NOMO-1 (cell line): ENCODE measurements at regions not wholly inside any gene's neighbourhood (a gene's known extent, or its start where the extent isn't known, plus 50 kb on each side); places are given as distances from the start of the nearest gene placed in this dataset.
"Not testable (repeated sequence)": the region's sequence is repeated elsewhere in the genome, so short reads cannot be mapped to it uniquely, and the experiment has no call there.

Experiments
- DNase-seq, 2 experiments: peaks; one replicate each; lab custom pipeline; 2025; ENCODE audit not compliant: unreplicated experiment in 2 of 2; lab: John Stamatoyannopoulos, UW

DNA sequence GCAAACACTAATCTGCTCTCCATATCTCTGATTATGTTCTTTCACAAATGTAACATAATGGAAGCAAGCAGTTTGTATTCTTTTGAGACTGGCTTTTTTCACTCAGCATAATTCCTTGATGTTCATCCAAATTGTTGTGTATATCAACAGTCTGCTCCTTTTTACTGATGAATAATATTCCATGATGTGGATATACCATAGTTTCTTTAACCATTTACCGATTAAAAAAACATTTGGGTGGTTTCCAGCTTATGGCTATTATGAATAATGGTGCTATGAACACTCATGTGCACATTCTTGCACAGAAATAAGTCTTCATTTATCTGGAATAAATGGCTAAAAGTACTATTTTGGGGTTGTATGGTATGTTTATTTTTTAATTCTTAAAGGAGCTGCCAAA is 708.9 kb downstream of the RFPL4B start:
- no peak for DNase-seq

DNA sequence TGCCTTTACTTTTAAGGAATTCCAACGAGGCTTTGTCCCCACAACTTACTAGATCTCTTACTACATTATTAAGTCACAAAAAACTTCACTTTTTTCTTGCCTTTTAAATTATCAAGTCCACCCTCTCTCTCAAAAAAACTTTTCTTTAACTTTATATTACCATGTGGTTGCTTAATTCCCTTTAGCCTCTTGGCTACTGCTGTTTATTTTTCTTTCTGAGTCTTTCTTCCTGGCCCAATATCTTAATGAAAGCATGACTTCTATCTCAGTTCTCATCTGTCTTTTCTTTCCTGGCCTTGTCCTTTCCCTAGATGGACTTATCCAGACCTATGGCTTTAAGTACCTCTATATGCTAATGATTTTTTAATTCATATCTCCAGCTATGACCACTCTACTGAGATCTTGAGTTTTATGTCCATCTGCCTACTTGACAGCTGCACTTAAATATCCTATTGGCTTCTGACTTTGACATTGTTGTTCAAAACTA is 710.5 kb downstream of the RFPL4B start:
- no peak for DNase-seq

DNA sequence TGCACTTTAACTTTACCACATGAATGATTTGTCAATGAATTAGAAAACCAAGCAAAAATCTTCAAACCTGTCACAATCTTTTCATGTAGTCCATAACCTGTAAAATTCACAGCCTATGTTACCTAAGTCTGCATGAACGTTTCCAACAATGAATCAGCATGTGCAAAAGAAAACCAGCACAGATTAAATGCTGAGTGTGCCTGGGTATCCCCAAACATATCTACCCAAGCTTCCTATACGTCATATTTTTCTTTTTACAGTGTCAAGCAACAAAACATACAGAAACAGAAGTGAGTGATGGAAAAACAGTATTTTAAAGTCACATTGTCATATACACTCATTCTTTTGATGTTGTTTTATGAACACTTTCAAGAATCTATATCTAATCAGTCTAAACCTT is 713.5 kb downstream of the RFPL4B start:
- no peak for DNase-seq

GRCh38 chr6:113065611-113066010 is 718.5 kb downstream of the RFPL4B start:
- DNase-seq: no peak

DNA sequence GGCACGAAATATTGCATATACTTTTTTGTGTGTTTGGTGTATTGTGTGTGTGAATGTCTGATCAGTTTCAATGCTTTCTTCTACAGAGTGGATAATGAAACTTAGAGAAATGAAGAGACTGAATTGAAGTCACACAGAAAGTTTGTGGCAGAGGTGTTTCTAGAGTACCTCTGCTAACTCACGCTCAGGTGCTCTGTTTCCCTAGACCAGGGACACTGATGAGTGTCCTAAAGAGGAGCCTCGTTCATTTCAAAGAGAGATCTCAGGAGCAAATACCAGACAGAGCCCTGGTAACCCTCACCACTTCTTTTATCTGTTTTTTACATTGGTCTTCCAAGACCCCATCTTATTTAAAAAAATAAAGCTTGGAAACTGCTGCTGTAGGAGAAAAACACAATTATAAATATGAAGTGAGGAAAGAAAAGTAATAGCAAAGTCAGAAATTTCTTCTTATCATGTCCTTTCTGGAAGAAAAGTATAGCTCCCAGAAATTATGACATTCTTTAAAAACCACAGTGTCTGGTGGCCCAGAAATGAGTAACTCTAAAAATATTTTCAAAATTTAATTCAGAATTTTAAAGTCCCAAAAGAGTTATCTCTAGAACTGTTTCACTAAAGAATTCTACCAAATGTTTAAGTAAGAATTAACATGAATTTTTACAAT is 720.6 kb downstream of the RFPL4B start:
- no peak for DNase-seq

DNA sequence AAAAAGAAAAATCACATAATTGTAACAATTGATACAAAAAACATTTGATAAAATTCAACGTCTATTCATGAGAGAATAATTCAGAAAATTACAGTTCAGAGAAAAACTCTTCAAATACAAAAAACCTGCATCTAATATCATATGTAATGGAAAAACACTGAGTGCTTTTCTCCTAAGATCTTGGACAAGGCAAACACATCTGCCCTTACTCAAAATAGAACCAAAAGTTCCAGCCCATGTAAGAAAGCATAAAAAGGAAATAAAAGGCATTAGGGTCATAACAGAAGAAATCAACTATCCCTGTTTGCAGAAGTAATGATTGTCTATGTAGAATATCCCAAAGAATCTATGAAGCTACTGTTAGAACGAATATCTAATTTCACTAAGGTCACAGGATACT is 721.4 kb downstream of the RFPL4B start:
- no peak for DNase-seq

DNA sequence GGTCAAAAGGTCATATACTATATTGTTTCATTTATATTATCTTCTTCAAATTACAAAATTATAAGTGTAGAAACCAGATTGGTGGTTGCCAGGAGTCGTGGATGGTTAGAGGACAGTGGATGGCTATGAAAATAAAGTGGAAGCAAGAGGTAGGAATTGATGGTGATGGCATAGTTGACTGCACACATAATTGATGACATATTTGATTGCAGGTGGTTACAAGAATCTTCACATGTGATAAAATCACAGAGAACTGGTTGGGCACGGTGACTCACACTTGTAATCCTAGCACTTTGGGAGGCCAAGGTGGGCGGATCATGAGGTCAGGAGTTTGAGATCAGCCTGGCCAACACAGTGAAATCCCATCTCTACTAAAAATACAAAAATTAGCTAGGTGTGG is 723.6 kb downstream of the RFPL4B start:
- not testable (repeated sequence) for DNase-seq

DNA sequence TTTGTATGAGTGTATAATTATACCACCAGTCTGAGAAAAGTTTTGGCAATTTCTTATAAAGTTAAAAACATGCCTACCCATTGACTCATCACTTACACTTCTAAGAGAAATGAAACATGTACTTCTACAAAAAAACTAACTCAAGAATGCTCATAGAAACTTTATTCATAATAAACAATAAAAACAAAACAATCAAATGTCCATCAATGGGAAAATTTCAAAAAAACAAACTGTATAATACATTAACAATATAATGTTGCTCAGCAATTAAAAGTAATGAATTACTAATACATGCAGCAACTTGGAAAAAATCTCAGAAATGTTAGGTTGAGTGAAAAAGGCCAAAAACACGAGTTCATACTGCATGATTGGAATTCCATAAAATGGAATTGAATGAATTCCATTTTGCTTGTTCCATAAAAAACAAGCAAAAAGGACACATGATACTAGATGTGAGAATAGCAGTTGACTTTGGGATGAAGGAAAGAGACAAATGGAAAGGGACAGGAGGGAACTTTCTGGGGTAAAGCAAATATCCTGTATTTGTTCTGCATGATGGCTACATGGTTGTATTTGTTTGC is 726.6 kb downstream of the RFPL4B start:
- DNase-seq: no peak

DNA sequence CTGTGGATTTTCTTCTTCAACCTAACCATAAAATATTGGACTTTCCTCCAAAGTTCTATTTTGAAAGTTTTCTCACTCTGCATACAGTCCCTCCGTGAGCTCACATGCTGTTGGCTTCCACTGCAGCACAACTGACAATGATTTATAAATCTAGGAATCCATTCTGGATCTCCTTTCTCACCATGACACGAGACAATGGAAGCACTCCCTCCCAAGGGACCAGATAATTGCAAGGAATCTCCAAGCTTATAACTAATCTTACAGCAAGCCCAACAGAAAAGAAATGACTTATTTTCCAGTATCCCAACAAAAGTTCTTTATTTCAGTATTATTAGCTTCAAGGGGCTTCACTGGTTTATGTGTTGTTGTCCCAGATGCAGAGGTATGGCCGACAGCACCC is 729.0 kb downstream of the RFPL4B start:
- DNase-seq: no peak

- DNase-seq: no peak
These were observed 729.7 kb downstream of the RFPL4B start for GRCh38 chr6:113076816-113077215.

GRCh38 chr6:113077794-113078193 is 730.7 kb downstream of the RFPL4B start:
- no peak for DNase-seq

- no peak for DNase-seq
These were observed 731.7 kb downstream of the RFPL4B start for GRCh38 chr6:113078791-113079190.

- no peak for DNase-seq
These were observed 735.6 kb downstream of the RFPL4B start for GRCh38 chr6:113082745-113083144.

DNA sequence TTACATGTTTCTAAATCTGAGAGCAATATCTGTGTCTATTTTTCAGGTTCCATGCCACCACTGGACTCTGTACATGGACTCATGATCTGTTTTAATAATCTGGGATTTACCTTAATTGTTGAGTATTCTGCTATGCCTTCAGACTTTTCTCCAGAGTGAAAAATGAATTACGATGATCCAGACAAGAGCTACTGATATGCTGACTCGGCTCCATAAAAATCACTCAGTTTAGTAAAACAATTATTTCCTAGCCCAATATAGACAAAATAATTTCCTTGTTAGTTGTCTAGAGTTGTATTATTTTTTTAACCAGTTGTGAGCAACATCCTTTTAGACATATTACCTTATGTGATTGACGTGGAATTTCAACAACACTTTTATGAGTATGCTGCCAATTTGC is 736.8 kb downstream of the RFPL4B start:
- no peak for DNase-seq

GRCh38 chr6:113089056-113089455 is 741.9 kb downstream of the RFPL4B start:
- no peak for DNase-seq

DNA sequence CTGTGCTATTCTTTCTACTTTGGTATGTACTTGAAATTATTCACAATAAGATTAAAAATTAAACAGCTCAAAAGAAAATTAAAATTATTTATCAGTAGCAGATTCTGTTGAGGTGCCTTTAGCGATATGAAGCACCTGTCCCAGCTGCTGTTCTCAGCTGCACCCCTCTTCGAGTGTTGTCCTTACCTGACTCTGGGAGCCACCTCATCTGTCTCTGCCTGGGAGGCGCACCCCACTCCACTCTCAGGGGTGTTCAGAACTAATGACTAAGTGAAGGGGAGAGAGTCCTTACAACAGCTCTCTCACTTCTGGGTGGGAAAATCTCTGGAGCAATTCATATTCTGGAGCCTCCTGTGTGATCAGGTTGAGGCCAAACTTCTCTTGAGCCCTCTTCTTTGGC is 745.7 kb downstream of the RFPL4B start:
- DNase-seq: no peak

DNA sequence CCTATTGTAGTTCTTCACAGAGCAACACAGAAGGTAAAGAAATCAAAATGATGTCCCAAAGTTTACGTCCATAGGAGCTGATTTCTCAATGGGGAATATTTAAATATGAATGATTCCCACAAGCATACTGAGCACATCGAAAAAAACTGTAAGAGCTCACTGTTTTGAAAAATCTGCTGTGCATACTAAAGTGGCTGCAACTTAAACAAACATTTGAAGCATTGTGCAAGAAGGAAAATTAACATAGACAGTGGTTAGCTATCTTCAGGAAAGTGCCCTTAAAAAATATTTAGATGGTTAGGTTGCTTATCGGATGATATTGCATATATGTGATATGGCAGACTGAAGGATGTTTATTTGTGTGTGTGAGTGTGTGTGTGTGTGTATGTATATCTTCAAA is 747.6 kb downstream of the RFPL4B start:
- no peak for DNase-seq

DNA sequence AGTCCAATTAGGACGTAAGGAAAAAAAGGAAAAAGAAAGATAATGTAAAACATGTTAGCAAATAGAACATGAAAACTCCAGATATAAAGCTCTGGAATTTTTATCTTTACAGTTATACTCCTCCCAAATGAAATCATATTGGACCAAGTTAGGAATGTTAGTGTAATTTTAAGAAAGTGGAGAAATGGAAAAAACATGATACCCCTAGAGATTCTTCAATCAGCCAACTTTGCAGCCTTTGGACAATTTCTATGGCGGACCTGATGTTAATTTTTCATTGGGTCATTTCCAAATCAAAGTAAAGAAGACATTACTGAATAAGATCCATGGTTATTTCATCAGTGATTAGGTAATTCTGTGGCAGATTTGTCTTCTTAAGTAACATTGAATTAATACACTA is 748.7 kb downstream of the RFPL4B start:
- no peak for DNase-seq

DNA sequence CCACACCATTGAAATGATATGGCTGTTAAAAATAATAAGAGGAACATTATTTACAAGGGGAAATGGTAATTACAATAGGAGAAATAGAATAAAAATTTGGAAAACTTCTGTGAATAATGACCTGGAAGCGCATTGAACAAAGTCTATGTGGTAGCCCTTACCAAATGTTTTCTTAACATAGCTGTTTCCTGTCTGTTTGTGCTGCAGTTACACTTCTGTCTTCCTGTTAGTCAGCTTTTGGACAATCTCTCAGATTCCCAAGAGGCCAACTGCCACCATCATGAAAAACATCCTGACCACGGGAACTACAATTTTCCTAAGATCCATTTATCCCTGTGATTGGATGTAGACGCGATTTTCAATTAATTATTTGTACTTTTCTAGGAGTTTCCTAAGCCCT is 754.4 kb upstream of the MARCKS start:
- DNase-seq: peak in 1 of 2 experiments; percentile 8

DNA sequence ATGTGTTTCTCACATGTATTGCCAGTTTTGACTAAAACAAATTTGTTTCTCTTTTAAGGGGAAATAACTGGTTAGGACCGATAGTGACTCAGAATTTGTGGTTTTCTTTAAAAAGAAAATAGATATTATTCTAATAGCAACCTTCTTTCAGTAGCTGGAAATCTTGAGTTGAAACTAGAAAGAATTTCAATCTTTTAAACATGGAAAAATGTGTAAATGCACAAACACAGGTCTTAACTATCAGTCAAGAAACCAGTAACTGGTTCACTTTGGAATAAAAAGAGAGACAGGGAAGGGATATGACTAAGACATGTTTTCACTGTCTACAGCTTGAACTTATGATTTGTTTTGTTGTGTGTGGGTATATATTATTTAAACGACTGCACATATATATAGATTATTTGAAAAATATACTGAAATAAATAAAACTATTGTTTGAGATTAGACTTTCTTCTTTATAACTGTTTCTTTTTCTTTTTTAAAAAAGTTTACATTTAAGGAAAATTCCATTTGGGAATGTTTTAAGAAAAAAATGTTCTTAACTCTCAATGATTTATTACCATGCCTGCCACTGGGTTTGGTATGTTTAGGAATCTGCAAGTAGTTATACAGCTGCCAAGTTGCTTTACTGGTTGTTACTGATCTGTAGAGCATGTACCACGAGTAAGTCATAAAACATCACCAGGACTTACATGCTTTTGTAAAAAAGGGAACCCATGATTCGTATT is 753.3 kb upstream of the MARCKS start:
- peak in 1 of 2 experiments; percentile 33 for DNase-seq

DNA sequence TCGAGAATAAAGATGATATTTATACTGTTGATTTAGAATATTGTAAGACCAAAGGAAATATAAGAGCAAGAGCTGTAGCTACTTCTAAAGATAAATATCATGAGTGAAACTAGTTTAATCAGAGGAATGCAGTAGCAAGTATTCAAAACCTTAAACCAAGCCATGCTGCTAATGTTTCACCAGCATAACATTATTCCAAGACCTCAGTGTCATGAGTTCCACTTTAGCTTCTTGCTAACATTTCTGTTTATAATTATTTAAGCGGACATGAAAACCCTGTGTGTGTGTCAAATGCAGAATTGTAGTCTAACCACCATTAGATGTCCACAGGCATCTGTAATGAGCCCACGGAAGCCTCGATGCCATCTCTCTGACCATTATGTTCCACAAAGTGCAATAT is 752.6 kb upstream of the MARCKS start:
- DNase-seq: no peak

GRCh38 chr6:113104951-113105350 is 752.2 kb upstream of the MARCKS start:
- peak; percentile 25 to 26 for DNase-seq
